Keratinocyte (primary cell): ENCODE measurements at regions not wholly inside any gene's neighbourhood (a gene's known extent, or its start where the extent isn't known, plus 50 kb on each side); places are given as distances from the start of the nearest gene placed in this dataset.

Experiments
- DNase-seq: peaks from one replicate; pipeline ENCODE4 v3.0.0-alpha.2; 2011; ENCODE audit warnings: low read depth, missing footprints, low spot score
- FAIRE-seq: peaks from 2 replicates; lab custom pipeline; 2011; peaks lifted over from hg19 to GRCh38; lab: Jason Lieb, UNC
- H2AFZ ChIP-seq: 2 replicates; pipeline ENCODE4 v1.6.0; 2012; ENCODE audit warnings: low read length, control low read depth, inconsistent platforms; ENCODE audit not compliant: control insufficient read depth
- H3K27ac ChIP-seq: 2 replicates; pipeline ENCODE4 v1.5.1; 2011; ENCODE audit warnings: low read length; ENCODE audit not compliant: control insufficient read depth, insufficient read depth
- H3K27me3 ChIP-seq: 3 replicates; pipeline ENCODE4 v1.6.0; 2011; ENCODE audit warnings: low read length; ENCODE audit not compliant: control insufficient read depth, insufficient read depth; ENCODE audit errors: extremely low read depth
- H3K36me3 ChIP-seq, 2 experiments: 2 replicates in 1 of 2; 3 replicates in 1 of 2; pipeline ENCODE4 v1.5.1; 2011; ENCODE audit warnings: low read length in 2 of 2, mild to moderate bottlenecking in 1 of 2; ENCODE audit not compliant: control insufficient read depth in 2 of 2, insufficient read depth in 2 of 2; ENCODE audit errors: extremely low read depth in 1 of 2
- H3K4me1 ChIP-seq: 3 replicates; pipeline ENCODE4 v1.5.1; 2011; ENCODE audit warnings: low read length; ENCODE audit not compliant: control insufficient read depth, insufficient read depth; ENCODE audit errors: extremely low read depth
- H3K4me2 ChIP-seq: 3 replicates; pipeline ENCODE4 v1.6.0; 2011; ENCODE audit warnings: low read depth, low read length; ENCODE audit not compliant: control insufficient read depth, insufficient read depth; ENCODE audit errors: extremely low read depth
- H3K4me3 ChIP-seq, 3 experiments: fragments of 200-600 bp in 1 of 3; sonication (generic) in 1 of 3; 2 replicates in 2 of 3; 3 replicates in 1 of 3; pipeline ENCODE4 v1.5.1; 2011 to 2016; ENCODE audit warnings: low read length in 3 of 3, mild to moderate bottlenecking in 3 of 3, control low read depth in 2 of 3, inconsistent platforms in 1 of 3, low read depth in 1 of 3, mixed read lengths in 1 of 3, mixed run types in 1 of 3, moderate library complexity in 1 of 3; ENCODE audit not compliant: control insufficient read depth in 2 of 3, insufficient read depth in 2 of 3; ENCODE audit errors: extremely low read depth in 1 of 3
- H3K79me2 ChIP-seq: 2 replicates; pipeline ENCODE4 v1.6.0; 2012; ENCODE audit warnings: low read length; ENCODE audit not compliant: control insufficient read depth, insufficient read depth
- H3K9ac ChIP-seq: 3 replicates; pipeline ENCODE4 v1.6.0; 2011; ENCODE audit warnings: low read length; ENCODE audit not compliant: control insufficient read depth, insufficient read depth; ENCODE audit errors: extremely low read depth
- H3K9me1 ChIP-seq: 3 replicates; pipeline ENCODE4 v1.6.0; 2011; ENCODE audit warnings: low read length; ENCODE audit not compliant: control insufficient read depth, insufficient read depth; ENCODE audit errors: extremely low read depth
- H3K9me3 ChIP-seq: 2 replicates; pipeline ENCODE4 v1.5.1; 2012; ENCODE audit warnings: low read depth, low read length; ENCODE audit not compliant: control insufficient read depth
- H4K20me1 ChIP-seq: 3 replicates; pipeline ENCODE4 v1.6.0; 2011; ENCODE audit warnings: low read length; ENCODE audit not compliant: control insufficient read depth, insufficient read depth; ENCODE audit errors: extremely low read depth
- CTCF ChIP-seq, 3 experiments: IDR thresholded peaks in 1 of 3; conservative IDR thresholded peaks in 1 of 3; optimal IDR thresholded peaks in 1 of 3; 2 replicates in 2 of 3; 3 replicates in 1 of 3; pipeline versions ENCODE3 to v1.5.1; 2011; ENCODE audit warnings: low read length in 3 of 3, mild to moderate bottlenecking in 3 of 3, moderate library complexity in 2 of 3, control low read depth in 1 of 3, inconsistent platforms in 1 of 3; ENCODE audit not compliant: insufficient read depth in 2 of 3; ENCODE audit errors: extremely low read depth in 1 of 3
- EZH2 ChIP-seq: IDR thresholded peaks from one replicate; pipeline ENCODE4 v1.6.1; 2012; ENCODE audit warnings: inconsistent platforms, mild to moderate bottlenecking, low read length, moderate library complexity
- dilution Hi-C: fragments of 300-500 bp; cut with MboI; formaldehyde crosslinking; loops from one replicate; pipeline ENCODE4 v1.7.0; 2020; ENCODE audit warnings: low sequenced_read_pairs; ENCODE audit not compliant: extremely low pct_ligation_motif_present

GRCh38 chr6:10331334-10331968 lies 83.4 kb downstream of the TFAP2A start:
- Histone ChIP-seq H3K27ac (no peak overlapping the region), H3K79me2 (no peaks in the 10 kb centered on the region), H3K9me3 (no peaks in the 10 kb centered on the region), H3K4me1 (peaks cover 9% of the 10 kb centered on the region), H3K36me3 (no peaks in the 10 kb centered on the region), H3K4me2 (no peak overlapping the region), H3K9me1 (no peaks in the 10 kb centered on the region), H3K4me3 (no peak overlapping the region), H3K27me3 (no peaks in the 10 kb centered on the region), H4K20me1 (no peaks in the 10 kb centered on the region), H3K9ac (no peak overlapping the region), H2AFZ (peak overlapping the region; percentile 20)
- TF ChIP-seq EZH2 = no peak
- TF ChIP-seq CTCF (optimal IDR thresholded peaks at IDR 0.05 in 1 of 3, IDR thresholded peaks at IDR 0.05 in 1 of 3, conservative IDR thresholded peaks at IDR 0.05 in 1 of 3; ENCODE audit: extremely low read depth in 1 of 3, insufficient read depth in 2 of 3, low read length in 3 of 3) = no peak
- dilution Hi-C loops = no loop called here
- DNase-seq (no peak), FAIRE-seq (peak; percentile 39)

GRCh38 chr6:10330515-10330914 lies 84.4 kb downstream of the TFAP2A start:
- dilution Hi-C loops = no loop called here
- TF ChIP-seq EZH2 (no peak), CTCF (optimal IDR thresholded peaks at IDR 0.05 in 1 of 3, IDR thresholded peaks at IDR 0.05 in 1 of 3, conservative IDR thresholded peaks at IDR 0.05 in 1 of 3; ENCODE audit: extremely low read depth in 1 of 3, insufficient read depth in 2 of 3, low read length in 3 of 3) (peak in 1 of 3 experiments; percentile 21)
- H3K4me3 ChIP-seq = no peak overlapping the region
- H3K4me2 ChIP-seq = no peak overlapping the region
- peaks cover 9% of the 10 kb centered on the region for H3K4me1 ChIP-seq
- no peaks in the 10 kb centered on the region for H3K27me3 ChIP-seq
- H3K36me3 ChIP-seq = no peaks in the 10 kb centered on the region
- no peak overlapping the region for H3K9ac ChIP-seq
- no peaks in the 10 kb centered on the region for H3K9me3 ChIP-seq
- H3K79me2 ChIP-seq = no peaks in the 10 kb centered on the region
- no peak overlapping the region for H3K27ac ChIP-seq
- DNase-seq (no peak), FAIRE-seq (no peak)
- no peaks in the 10 kb centered on the region for H4K20me1 ChIP-seq
- H2AFZ ChIP-seq = no peak overlapping the region
- no peaks in the 10 kb centered on the region for H3K9me1 ChIP-seq
